Right lung (tissue), 2 donors: ENCODE measurements at regions not wholly inside any gene's neighbourhood (a gene's known extent, or its start where the extent isn't known, plus 50 kb on each side); places are given as distances from the start of the nearest gene placed in this dataset.
"Not testable (repeated sequence)": the region's sequence is repeated elsewhere in the genome, so short reads cannot be mapped to it uniquely, and the experiment has no call there.

Experiments
- DNase-seq, 2 donors: peaks; one replicate each; pipeline ENCODE4 v3.0.0-alpha.2; 2013

- DNase-seq, result no peak
These were observed 111.6 kb upstream of the KLF14 start for GRCh38 chr7:130845581-130846085.

GRCh38 chr7:130849604-130850003, 115.6 kb upstream of the KLF14 start:
- no peak for DNase-seq

- no peak for DNase-seq
These were observed 116.9 kb upstream of the KLF14 start for GRCh38 chr7:130850956-130851355.

- DNase-seq, result no peak
These were observed 118.9 kb upstream of the KLF14 start for GRCh38 chr7:130852867-130853266.

- no peak for DNase-seq
These were observed 119.7 kb upstream of the KLF14 start for GRCh38 chr7:130853503-130854279.

DNA sequence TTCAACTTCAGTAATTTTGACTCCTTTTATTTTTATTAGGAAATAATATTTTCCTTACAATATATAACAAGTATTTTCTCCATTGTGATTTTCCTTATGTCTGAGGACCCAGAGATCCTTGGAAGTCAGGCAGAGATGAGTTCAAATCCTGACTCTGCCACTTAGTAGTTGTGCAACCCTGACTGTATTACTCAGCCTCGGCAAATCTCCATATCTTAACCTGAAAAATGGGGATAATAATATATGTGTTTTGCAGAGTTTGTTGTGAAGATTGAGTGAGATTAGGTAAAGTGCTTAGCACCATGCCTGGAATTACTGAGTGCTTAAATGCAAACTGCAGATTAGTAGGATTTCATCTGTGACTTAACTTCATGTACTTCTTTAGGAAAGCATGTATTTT, 120.5 kb upstream of the KLF14 start:
- DNase-seq, result no peak

- no peak for DNase-seq
These were observed 122.9 kb upstream of the KLF14 start for GRCh38 chr7:130856866-130857265.

- not testable (repeated sequence) for DNase-seq
These were observed 126.8 kb upstream of the KLF14 start for GRCh38 chr7:130860832-130861231.

- peak in 1 of 2 donors; percentile 3 for DNase-seq
These were observed 131.6 kb upstream of the KLF14 start for GRCh38 chr7:130865408-130866236.

DNA sequence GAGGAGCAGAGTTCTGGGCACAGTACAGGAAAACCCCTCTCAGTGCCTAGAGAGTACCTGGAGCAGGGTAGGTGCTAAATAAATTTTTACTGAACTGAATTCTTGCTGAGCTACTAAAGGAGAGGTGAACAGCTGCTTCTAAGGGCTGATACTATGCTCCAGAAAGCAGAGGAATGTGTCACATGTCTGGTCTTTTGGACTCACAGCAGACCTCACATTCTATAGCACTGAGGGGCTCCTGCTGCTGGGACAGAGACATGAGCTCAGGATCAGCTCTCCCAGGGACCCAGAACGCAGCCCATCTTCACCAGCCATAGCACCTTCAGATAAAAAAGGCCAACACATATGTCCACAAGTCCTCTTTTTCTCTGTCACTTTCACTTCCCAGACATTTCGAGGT, 133.0 kb upstream of the KLF14 start:
- DNase-seq, result no peak

- no peak for DNase-seq
These were observed 133.7 kb upstream of the KLF14 start for GRCh38 chr7:130867581-130868136.

- DNase-seq, result no peak
These were observed 134.1 kb upstream of the KLF14 start for GRCh38 chr7:130868139-130868538.

- DNase-seq, result no peak
These were observed 135.9 kb upstream of the KLF14 start for GRCh38 chr7:130869918-130870317.

- DNase-seq, result no peak
These were observed 138.3 kb upstream of the KLF14 start for GRCh38 chr7:130872341-130872740.

- no peak for DNase-seq
These were observed 138.9 kb upstream of the KLF14 start for GRCh38 chr7:130872756-130873448.

GRCh38 chr7:130874071-130874915, 140.3 kb upstream of the KLF14 start:
- no peak for DNase-seq

GRCh38 chr7:130875265-130875741, 141.3 kb upstream of the KLF14 start:
- DNase-seq, result no peak

DNA sequence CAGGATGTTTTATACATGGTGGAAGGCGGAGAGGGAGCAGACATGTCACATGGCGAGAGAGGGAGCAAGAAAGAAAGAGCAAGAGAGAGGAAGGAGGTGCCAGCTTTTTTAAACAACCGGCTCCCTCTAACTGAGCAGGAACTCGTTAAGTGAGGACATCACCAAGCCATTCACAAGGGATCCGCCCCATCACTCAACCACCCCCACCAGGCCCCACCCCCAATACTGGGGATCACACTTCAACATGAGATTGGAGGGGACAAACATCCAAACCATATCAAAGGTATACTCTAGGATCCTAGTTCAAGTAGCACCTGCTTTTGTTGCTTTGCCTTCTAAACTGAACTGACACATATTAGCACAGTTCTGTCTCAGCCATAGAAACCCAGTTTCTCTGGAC, 141.9 kb upstream of the KLF14 start:
- DNase-seq, result no peak

DNA sequence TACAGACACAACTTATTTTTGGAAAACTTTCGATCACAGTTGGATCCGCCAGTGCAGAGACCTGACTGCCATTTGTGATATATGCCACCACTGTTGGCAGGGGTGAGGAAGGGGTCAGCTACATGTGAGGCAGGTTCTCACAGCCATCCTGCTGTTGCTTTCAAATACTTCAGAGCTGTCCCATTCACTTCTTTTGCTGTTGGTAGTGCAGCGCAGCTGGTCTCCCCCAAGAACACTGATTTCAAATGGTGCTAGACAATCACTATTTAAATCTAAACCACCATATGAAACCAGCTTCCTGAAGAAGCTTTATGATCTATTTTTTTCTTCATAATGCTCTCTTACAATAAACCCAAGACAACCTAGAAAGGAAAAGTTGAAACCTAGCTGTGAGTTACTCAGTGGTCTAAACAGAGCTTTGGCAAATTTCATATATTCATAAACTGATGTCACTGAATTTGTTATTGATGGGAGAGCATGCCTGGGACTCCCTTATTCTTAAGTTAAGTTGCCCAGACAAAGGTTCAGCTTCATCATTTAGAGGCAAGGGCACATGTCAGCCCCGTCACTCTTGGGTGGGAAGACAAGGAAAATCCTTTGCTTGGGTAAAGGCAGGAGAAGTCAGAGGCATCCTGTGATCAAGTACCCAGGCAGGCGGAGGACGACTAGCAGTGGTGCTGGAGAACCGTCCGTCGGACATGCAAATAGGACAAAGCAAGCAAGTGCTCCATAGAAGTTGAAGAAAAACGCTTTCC, 143.4 kb upstream of the KLF14 start:
- DNase-seq, result no peak

DNA sequence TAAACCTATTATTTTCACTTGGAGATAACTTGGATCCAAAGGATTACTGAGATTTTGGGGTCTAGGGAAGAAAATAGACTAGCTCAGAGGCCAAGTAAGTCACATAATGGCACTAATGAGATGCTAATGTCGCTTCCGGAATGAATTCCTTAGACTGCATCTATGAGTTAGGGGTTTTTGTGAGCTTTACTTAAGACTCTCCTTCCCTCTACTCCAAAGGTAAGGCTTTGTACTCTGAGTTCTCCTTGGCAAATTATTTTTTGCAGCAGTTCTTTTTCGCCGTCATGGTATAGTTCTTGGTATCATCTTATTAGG, 143.9 kb upstream of the KLF14 start:
- DNase-seq, result no peak
